GM18499 (cell line): ENCODE measurements at regions not wholly inside any gene's neighbourhood (a gene's known extent, or its start where the extent isn't known, plus 50 kb on each side); places are given as distances from the start of the nearest gene placed in this dataset.

ENCODE experiments used
- ATAC-seq: cut with Tn5 transposase; IDR thresholded peaks from one replicate; pipeline ENCODE4 v1.9.1; 2021; ENCODE audit warnings: moderate number of reproducible peaks; ENCODE audit not compliant: insufficient read depth, unreplicated experiment

DNA sequence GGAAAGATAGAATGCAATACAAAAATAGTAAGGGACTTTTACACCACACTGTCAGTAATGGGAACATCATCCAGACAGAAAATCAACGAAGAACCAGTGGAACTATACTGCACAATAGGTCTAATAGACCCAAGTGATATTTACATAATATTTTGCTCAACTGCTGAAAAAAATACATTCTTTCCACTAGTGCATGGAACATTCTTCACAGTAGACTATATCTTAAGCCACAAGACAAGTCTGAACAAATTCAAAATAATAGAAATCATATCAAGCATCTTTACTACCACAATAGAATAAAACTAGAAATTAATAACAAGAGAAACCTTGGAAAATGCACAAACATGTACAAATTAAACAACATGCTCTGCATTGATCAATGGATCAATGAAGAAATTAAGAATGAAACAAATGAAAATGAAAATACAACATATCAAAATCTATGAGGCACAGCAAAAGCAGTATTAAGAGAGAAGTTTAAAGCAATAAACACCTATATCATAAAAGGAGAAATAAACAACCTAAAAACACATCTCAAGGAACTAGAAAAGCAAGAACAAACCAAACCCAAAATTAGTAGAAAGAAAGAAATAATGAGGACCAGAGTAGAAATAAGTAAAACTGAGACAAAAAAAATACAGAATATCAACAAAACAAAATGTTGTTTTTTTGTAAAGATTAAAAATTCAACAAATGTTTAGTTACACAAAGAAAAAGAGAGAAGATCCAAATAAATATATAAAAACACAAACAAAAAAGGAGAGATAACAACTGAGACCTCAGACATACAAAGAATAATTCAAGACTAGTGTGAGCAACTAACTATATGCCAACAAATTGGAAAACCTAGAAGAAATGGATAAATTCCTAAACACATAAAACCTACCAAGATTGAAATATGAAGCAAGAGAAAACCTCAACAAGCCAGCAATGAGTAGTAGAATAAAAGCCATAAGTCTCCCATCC lies 51.5 kb upstream of the ANTXR2 start:
- ATAC-seq: no peak
